Lower leg skin (tissue), 3 donors: ENCODE measurements at regions not wholly inside any gene's neighbourhood (a gene's known extent, or its start where the extent isn't known, plus 50 kb on each side); places are given as distances from the start of the nearest gene placed in this dataset.

Experiments
- POLR2A ChIP-seq, 2 donors: fragments of 450-650 bp; IDR thresholded peaks; one replicate each; pipeline ENCODE4 v1.6.1; 2016 to 2017; ENCODE audit warnings: antibody characterized with exemption in 2 of 2, mild to moderate bottlenecking in 1 of 2, moderate library complexity in 1 of 2
- TF ChIP-seq, protein P1 (sequence below), 3 donors: fragments of 450-650 bp; IDR thresholded peaks; one replicate each; pipeline ENCODE4 v1.5.1; 2016; ENCODE audit warnings: antibody characterized with exemption in 3 of 3, mild to moderate bottlenecking in 3 of 3, moderate library complexity in 2 of 3

DNA sequence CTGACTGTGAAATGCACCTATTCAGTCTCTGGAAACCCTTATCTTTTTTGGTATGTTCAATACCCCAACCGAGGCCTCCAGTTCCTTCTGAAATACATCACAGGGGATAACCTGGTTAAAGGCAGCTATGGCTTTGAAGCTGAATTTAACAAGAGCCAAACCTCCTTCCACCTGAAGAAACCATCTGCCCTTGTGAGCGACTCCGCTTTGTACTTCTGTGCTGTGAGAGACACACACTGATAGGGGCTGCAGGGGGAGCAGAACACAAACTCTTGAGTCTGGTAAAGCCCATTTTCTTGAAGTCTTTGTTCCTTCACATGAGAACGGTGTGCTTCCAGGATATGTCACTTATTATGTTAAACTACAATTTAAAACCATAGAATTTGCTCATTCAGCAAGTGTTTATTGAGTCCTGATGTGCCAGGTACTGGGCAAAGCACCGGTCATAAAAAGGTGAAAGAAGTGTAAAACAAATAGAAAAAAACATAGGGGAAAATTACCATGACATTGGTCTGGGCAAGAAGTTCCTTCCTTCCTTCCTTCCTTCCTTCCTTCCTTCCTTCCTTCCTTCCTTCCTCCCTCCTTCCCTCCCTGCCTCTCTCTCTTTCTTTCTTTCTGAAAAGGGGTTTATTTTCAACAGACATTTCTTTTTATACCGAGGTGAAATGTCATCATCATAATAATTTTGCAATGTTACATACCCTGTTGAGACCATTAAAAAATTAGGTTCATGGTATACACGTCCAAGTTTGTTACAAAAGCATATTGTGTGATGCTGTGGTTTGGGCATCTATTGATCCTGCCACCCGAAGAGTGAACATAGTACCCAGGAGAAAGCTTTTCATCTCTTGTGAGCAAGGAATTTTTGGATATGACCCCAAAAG, 50.7 kb upstream of the OR4E1 start:
- TF ChIP-seq, protein P1, sequence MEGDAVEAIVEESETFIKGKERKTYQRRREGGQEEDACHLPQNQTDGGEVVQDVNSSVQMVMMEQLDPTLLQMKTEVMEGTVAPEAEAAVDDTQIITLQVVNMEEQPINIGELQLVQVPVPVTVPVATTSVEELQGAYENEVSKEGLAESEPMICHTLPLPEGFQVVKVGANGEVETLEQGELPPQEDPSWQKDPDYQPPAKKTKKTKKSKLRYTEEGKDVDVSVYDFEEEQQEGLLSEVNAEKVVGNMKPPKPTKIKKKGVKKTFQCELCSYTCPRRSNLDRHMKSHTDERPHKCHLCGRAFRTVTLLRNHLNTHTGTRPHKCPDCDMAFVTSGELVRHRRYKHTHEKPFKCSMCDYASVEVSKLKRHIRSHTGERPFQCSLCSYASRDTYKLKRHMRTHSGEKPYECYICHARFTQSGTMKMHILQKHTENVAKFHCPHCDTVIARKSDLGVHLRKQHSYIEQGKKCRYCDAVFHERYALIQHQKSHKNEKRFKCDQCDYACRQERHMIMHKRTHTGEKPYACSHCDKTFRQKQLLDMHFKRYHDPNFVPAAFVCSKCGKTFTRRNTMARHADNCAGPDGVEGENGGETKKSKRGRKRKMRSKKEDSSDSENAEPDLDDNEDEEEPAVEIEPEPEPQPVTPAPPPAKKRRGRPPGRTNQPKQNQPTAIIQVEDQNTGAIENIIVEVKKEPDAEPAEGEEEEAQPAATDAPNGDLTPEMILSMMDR (IDR thresholded peaks at IDR 0.05): no peak
- TF ChIP-seq POLR2A (IDR thresholded peaks at IDR 0.05): no peak
